HG02610 (cell line): ENCODE measurements at regions not wholly inside any gene's neighbourhood (a gene's known extent, or its start where the extent isn't known, plus 50 kb on each side); places are given as distances from the start of the nearest gene placed in this dataset.
"Not testable (repeated sequence)": the region's sequence is repeated elsewhere in the genome, so short reads cannot be mapped to it uniquely, and the experiment has no call there.

Source experiments
- ATAC-seq: cut with Tn5 transposase; IDR thresholded peaks from one replicate; pipeline ENCODE4 v1.9.1; 2021; ENCODE audit warnings: mild to moderate bottlenecking, moderate library complexity; ENCODE audit not compliant: unreplicated experiment

- ATAC-seq, result peak; percentile 44
Observed at GRCh38 chr11:109043315-109043714, 378.4 kb downstream of the DDX10 start.

- no peak for ATAC-seq
Observed at GRCh38 chr11:109046284-109046992, 375.6 kb upstream of the C11orf87 start.

GRCh38 chr11:109048098-109048497 lies 373.9 kb upstream of the C11orf87 start:
- ATAC-seq, result no peak

GRCh38 chr11:109051200-109051599 lies 370.8 kb upstream of the C11orf87 start:
- no peak for ATAC-seq

- no peak for ATAC-seq
Observed at GRCh38 chr11:109059402-109059801, 362.6 kb upstream of the C11orf87 start.

GRCh38 chr11:109061394-109061793 lies 360.6 kb upstream of the C11orf87 start:
- ATAC-seq, result no peak

- no peak for ATAC-seq
Observed at GRCh38 chr11:109062445-109062844, 359.5 kb upstream of the C11orf87 start.

GRCh38 chr11:109062871-109063270 lies 359.1 kb upstream of the C11orf87 start:
- ATAC-seq, result no peak

GRCh38 chr11:109064618-109065311 lies 357.2 kb upstream of the C11orf87 start:
- not testable (repeated sequence) for ATAC-seq

GRCh38 chr11:109071262-109071661 lies 350.7 kb upstream of the C11orf87 start:
- no peak for ATAC-seq

GRCh38 chr11:109071712-109072524 lies 350.1 kb upstream of the C11orf87 start:
- no peak for ATAC-seq

GRCh38 chr11:109073032-109073822 lies 348.8 kb upstream of the C11orf87 start:
- ATAC-seq, result no peak

- ATAC-seq, result no peak
Observed at GRCh38 chr11:109075976-109076375, 346.0 kb upstream of the C11orf87 start.

GRCh38 chr11:109076870-109077269 lies 345.1 kb upstream of the C11orf87 start:
- ATAC-seq, result no peak

- ATAC-seq, result no peak
Observed at GRCh38 chr11:109077291-109077920, 344.6 kb upstream of the C11orf87 start.

GRCh38 chr11:109085708-109086373 lies 336.1 kb upstream of the C11orf87 start:
- ATAC-seq, result no peak

GRCh38 chr11:109086931-109087330 lies 335.1 kb upstream of the C11orf87 start:
- ATAC-seq, result no peak

- ATAC-seq, result no peak
Observed at GRCh38 chr11:109088086-109088485, 333.9 kb upstream of the C11orf87 start.

GRCh38 chr11:109089144-109089543 lies 332.8 kb upstream of the C11orf87 start:
- no peak for ATAC-seq

GRCh38 chr11:109093354-109093753 lies 328.6 kb upstream of the C11orf87 start:
- no peak for ATAC-seq
